GM21360 (cell line): ENCODE measurements at regions not wholly inside any gene's neighbourhood (a gene's known extent, or its start where the extent isn't known, plus 50 kb on each side); places are given as distances from the start of the nearest gene placed in this dataset.

ENCODE experiments used
- ATAC-seq: cut with Tn5 transposase; IDR thresholded peaks from one replicate; pipeline ENCODE4 v1.9.1; 2021; ENCODE audit warnings: mild to moderate bottlenecking, moderate library complexity; ENCODE audit not compliant: unreplicated experiment

GRCh38 chr2:75284345-75284744 lies 85.0 kb upstream of the TACR1 start:
- ATAC-seq = no peak

GRCh38 chr2:75278821-75279379 lies 79.6 kb upstream of the TACR1 start:
- no peak for ATAC-seq

GRCh38 chr2:75278314-75278713 lies 79.0 kb upstream of the TACR1 start:
- ATAC-seq = no peak

- no peak for ATAC-seq
Measured at GRCh38 chr2:75277111-75277510, 77.8 kb upstream of the TACR1 start.

DNA sequence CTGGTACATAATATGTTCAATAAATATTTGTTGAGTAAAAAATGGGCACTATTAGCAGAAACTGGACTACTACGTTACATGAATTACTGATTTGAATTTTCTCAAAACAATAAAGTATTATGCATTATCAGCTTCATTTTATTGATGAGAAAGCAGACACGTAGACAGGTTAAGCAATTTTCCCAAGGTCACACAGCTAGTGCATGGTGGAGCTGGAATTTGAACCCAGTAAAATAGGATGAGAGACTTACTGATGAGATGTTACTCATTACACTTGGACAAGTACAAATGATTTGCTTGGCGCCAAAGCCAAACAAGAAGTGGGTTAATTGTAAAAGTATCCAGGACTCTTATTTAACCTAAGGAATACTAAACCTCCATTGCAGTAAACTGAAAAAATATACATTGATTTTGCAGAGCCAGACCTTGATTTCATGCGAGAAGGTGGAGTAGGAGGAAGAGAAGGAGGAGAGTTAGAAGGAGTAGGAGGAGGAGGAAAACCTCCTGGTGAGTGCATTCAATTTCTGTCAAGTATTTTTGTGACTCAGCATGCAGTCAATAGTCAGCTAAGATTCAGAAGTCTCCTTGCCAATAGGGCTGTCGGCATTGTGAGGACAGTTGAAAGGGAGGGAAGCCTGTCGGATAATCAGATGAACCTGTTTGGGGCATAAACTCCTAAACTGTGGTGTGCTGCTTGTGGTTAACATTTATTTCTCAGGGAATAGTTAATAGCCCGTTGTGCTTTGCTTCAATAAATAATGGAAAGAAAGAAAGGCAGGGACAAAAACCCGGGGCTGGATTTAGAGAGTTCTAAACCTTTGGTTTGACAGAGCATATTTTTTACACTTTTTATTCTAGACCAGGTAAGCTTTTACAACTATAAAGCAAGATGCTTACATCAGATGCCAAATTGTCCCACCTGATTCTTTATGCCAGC lies 77.0 kb upstream of the TACR1 start:
- no peak for ATAC-seq

- ATAC-seq = no peak
Measured at GRCh38 chr2:75274936-75275335, 75.6 kb upstream of the TACR1 start.

GRCh38 chr2:75268112-75268511 lies 68.8 kb upstream of the TACR1 start:
- ATAC-seq = no peak

DNA sequence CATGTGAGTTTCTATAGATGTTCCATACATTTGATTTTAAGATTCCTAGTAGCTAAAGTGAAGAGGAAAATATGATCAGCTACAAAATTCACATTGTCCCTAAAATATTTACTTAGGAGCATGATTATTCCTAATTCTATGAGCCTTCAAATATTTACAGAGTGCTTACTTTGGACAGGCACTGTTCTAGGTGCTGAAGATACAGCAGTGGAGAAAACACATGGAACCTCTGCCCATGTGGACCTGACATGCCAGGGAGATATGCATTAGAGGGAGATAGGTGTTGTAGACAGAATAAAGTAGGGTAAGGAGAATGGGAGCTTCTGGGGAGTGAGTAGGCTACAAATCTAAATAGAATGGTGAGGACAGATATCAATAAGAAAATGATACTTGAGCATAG lies 62.6 kb upstream of the TACR1 start:
- ATAC-seq = no peak

GRCh38 chr2:75260946-75261345 lies 61.6 kb upstream of the TACR1 start:
- ATAC-seq = no peak

- ATAC-seq = no peak
Measured at GRCh38 chr2:75258620-75259019, 59.3 kb upstream of the TACR1 start.

DNA sequence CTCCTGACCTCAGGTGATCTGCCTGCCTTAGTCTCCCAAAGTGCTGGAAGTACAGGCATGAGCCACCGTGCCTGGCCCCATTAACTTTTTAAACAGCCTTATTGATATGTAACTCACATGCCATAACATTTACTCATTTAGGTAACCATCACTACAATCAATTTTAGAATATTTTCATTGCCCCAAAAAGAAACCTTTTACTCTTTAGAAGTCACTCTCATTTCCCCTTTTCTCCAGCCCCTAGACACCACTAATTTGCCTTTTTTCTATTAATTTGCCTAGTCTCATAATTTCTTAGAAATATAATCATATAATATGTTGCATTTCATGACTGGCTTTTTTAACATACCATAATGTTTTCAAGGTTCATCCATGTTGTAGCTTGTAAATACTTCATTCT lies 57.2 kb upstream of the TACR1 start:
- no peak for ATAC-seq

DNA sequence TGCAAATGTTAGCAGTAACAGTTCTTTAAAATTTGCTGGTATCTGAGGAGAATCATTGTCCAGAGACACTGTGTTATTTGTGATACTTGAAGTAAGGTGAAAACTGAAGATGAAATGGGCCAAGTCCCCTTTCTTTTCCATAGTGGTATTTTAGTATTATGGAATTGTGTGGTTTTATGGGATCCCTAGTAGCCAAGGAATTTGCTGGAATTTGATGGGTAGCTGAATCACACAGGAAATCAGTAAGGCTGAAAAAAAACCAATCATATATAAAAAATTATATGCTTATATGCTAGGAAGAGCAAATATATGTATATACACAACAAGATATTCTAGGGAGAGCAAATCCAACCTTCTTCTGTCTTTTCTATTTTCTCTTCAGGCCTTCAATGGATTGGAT lies 54.2 kb upstream of the TACR1 start:
- ATAC-seq = no peak

DNA sequence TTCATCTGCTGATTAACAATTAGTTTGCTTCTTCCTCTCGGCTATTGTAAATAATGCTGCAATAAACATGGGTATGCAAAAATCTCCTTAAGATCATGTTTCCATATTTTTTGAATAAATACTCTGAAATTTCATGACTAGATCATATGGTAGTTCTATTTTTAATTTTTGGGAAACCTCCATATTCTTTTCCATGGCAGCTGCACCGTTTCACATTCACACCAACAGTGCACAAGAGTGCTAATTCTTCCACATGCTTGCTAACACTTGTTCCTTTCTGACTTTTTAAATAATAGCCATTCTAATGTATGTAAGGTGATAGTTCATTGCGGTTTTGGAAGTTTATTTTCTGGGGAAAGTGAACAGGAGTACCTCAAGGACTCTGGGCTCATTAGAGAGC lies 52.6 kb upstream of the TACR1 start:
- no peak for ATAC-seq
